Astrocyte of the spinal cord (primary cell): ENCODE measurements at regions not wholly inside any gene's neighbourhood (a gene's known extent, or its start where the extent isn't known, plus 50 kb on each side); places are given as distances from the start of the nearest gene placed in this dataset.
A peak's percentile ranks its signal among the peaks of the same experiment; 100 is the strongest.
"Not testable (repeated sequence)": the region's sequence is repeated elsewhere in the genome, so short reads cannot be mapped to it uniquely, and the experiment has no call there.

Experiments used
- DNase-seq: peaks from one replicate; pipeline ENCODE4 v3.0.0; 2011; ENCODE audit warnings: low read depth, low spot score
- H3K4me3 ChIP-seq: 2 replicates; pipeline ENCODE4 v1.5.1; 2011; ENCODE audit warnings: low read depth, mild to moderate bottlenecking, low read length, moderate library complexity
- CTCF ChIP-seq: IDR thresholded peaks from 2 replicates; pipeline ENCODE4 v1.5.1; 2012; ENCODE audit warnings: low read depth, mild to moderate bottlenecking, low read length, inconsistent platforms
- in situ Hi-C: cut with HindIII; loops from 2 replicates; pipeline ENCODE4 v1.10.0; 2017; ENCODE audit warnings: low sequenced_read_pairs

DNA sequence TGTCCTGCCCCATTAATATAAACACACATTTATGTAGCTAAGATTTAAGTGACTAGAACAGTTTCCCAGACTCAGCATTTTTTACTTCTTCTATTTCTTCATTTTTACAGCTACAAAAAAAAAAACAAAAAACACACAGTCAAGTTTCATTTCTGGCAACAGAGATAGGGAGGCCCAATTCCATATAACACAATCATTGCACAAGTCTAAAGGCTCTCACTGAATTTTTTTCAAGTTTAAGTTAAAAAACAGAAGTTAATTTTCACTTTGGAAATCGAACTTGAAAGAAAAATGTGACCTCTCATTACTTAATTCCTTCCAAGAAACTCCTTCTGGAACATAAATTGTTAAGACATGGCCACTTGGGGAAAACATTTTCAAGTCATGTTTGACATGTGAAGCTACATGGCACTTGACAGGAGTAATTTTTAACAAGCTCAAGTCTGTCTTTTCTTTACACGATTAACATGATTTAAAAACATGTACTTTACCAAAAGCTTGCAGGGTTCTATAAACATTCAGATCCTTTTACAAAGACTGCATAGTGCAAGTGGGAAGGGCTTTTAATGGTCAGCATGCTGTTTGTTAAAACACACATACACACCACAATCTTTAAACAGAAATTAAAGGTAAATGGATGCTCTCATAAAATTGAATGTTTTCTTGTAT is 100.1 kb upstream of the CCDC28A start:
- no peak overlapping the region for H3K4me3 ChIP-seq
- in situ Hi-C loops = no loop called here
- no peak for TF ChIP-seq CTCF
- no peak for DNase-seq

DNA sequence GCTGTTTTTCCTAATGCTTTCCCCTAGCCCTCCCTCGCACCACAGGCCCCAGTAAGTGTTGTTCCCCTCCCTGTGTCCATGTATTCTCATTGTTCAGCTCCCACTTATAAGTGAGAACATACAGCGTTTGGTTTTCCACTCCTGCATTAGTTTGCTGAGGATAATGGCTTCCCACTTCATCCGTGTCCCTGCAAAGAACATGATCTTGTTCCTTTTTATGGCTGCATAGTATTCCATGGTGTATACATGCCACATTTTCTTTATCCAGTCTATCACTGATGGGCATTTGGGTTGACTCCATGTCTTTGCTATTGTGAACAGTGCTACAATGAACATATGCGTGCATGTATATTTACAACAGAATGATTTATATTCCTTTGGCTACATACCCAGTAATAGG is 99.1 kb upstream of the CCDC28A start:
- in situ Hi-C loops, DNase-seq, H3K4me3 ChIP-seq: not testable (repeated sequence)

GRCh38 chr6:138677538-138677937 is 96.0 kb upstream of the CCDC28A start:
- TF ChIP-seq CTCF = no peak
- no peak for DNase-seq
- H3K4me3 ChIP-seq = no peak overlapping the region
- in situ Hi-C loops = no loop called here

DNA sequence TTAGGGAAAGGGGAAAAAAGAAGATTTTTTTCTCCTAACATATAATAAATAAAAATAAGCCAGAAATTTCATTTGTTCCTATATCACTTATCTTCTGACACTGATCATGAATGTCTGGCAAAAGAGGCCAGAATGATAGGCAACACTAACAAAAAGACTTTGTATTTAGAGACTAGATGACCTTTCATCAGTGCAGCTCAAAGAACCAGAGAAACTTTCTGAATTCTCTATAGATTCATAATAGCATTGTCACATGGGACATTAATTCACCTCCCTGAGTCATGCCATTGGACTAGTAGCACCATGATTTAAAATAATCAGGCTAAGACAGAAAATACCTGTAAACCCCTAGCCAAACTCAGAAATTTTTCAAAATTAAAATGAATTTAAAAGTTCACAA is 95.4 kb upstream of the CCDC28A start:
- TF ChIP-seq CTCF = no peak
- in situ Hi-C loops = no loop called here
- DNase-seq = no peak

GRCh38 chr6:138680085-138680484 is 93.5 kb upstream of the CCDC28A start:
- H3K4me3 ChIP-seq = no peak overlapping the region
- in situ Hi-C loops = no loop called here
- no peak for TF ChIP-seq CTCF
- no peak for DNase-seq

More for the DNA sequence above, 95.4 kb upstream of the CCDC28A start:
- H3K4me3 ChIP-seq = no peak overlapping the region

DNA sequence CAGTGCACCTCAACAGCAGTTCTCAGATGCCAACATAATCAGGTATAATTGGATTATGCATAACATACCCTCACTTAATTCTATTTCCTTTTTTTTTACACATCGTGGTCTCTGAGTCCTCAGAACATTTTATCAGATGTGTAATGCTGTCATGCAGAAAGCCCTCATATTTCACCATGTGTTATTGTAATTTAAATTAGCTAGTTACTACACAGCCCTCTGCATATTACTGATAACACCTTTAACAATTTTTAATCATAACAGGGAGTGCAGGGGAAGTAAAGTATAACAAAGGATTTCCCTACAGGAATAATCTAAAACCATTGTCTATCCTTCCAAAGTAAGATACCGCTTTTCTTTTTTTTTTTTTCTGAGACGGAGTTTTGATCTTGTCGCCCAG is 91.9 kb upstream of the CCDC28A start:
- TF ChIP-seq CTCF = no peak
- DNase-seq = no peak
- H3K4me3 ChIP-seq = no peak overlapping the region
- in situ Hi-C loops = no loop called here

DNA sequence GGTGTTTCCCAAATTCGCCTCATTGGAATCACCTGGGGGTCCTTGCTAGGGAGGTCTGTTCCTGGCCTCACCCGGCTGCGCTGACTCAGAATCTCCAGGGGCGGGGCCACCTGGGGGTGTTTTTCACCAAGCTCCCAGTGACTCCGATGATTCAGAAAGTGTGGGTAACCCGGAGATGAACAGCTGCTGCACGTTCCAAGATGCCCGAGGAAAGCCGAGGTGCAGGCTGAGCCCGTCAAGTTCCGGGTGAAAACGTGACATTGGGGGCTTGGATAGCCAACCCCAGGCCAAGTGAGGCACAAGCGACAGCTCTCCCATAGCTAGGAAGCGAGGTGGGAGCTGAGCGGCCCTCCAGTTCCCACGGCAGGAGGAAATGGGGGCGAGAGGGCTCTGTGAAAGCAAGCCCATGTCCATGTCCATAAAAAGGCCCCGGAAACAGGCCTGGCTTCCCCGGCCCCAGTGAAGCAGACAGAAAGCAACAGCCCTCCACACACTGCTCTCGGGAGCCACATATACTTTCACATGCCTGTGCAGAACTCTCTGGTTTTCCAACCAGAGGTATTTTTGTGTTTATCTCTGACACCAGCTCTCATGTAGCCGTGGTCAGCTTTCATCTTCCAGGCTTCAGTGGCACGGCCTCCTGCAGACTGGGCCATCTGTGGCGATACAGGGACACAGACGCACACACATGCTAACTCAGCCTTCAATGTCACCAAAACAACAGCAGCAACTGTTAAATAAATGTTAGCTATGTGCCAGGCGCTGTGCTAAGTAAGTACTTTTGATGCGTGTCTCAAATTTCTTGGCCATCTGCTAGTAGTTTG is 90.7 kb upstream of the CCDC28A start:
- peak; percentile 87 for DNase-seq
- in situ Hi-C loops = no loop called here
- no peak for TF ChIP-seq CTCF
- H3K4me3 ChIP-seq = no peak overlapping the region
